LNCAP (cell line): ENCODE measurements at regions not wholly inside any gene's neighbourhood (a gene's known extent, or its start where the extent isn't known, plus 50 kb on each side); places are given as distances from the start of the nearest gene placed in this dataset.

Experiments
- CTCF ChIP-seq: fragments of 450-650 bp; IDR thresholded peaks from 2 replicates; pipeline ENCODE4 v1.5.1; 2017; ENCODE audit warnings: mild to moderate bottlenecking

DNA sequence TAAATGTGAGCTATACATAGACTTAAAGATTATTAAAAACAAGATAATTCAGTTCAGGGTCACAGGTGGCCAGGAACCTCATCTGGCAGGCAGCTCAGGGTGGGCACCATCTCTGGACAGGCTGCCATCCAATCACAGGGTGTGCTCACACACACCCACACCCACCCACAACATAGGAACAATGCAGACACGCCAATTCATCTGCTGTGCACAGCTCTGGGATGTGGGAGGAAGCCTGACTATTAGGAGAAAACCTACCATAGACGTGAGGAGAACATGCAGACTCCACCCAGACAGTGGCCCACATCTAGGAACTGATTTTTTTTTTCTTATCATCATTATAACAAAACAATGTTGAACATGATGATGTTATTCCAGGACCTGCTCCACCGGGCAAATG is 286.7 kb downstream of the PRL start:
- TF ChIP-seq CTCF = no peak

GRCh38 chr6:22015216-22015615 is 281.6 kb downstream of the PRL start:
- no peak for TF ChIP-seq CTCF

GRCh38 chr6:22015944-22016343 is 280.9 kb downstream of the PRL start:
- no peak for TF ChIP-seq CTCF

GRCh38 chr6:22017272-22017671 is 279.6 kb downstream of the PRL start:
- no peak for TF ChIP-seq CTCF

DNA sequence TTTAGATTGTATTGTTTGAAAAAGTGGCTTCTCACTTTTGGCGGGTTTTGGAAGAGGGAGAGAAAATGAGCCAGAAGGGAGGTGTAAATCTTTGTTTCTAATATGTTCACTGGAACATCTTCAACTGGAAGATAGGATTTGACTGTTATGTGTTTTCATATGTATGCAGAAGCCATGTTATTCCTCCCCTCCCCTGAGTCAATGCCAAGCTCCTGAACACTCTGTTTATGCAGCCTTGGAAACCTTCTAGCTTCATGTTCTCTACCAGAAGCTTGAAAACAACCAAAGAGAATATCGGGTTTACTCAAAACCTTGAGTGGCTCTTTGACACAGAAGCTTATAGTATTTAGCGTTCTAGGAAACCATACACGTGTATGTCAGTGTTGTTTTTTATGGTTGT is 279.1 kb downstream of the PRL start:
- no peak for TF ChIP-seq CTCF

- TF ChIP-seq CTCF = no peak
Measured at GRCh38 chr6:22019857-22020256, 277.0 kb downstream of the PRL start.

DNA sequence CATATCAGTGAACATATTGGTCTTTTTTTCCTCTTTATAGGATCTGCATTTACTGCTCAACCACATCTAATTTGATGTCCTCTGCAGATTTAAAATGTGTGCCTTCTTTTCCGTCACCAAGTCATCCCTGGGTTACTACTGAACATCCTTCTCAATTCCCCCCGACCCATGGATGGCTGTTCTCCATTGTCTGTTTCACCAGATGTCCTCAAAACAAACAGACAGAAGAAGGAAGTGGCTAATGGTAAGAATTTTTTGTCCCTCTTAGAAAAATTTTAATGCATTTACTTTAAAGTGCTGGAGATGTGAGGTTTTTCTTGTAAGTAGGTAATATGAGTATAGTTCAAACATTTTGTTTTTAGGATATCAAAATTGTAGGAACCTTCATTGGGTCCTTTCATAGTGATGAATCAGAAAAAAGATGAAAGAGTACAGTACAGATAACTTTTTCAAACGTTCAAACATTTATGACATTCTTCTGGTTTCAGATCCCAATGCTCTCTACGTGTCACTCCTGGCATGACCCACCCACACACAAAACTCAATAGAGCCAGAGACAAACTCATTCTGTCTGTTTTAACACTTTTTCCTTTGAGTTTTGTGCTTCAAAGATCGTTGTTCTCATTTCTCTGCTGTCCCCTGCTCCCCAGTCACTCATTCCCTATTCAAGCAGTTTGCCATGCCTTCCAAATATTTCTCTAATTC is 276.4 kb downstream of the PRL start:
- no peak for TF ChIP-seq CTCF

- TF ChIP-seq CTCF = no peak
Measured at GRCh38 chr6:22021966-22022365, 274.9 kb downstream of the PRL start.
